ENCODE measurements at regions not wholly inside any gene's neighbourhood (a gene's known extent, or its start where the extent isn't known, plus 50 kb on each side); places are given as distances from the start of the nearest gene placed in this dataset.

GRCh38 chr1:29746076-29746665, 509.8 kb downstream of the PTPRU start:
- TF ChIP-seq GATA2 (IDR thresholded peaks at IDR 0.05; ENCODE audit: low read depth, low read length) (no peak), GATA3 (IDR thresholded peaks at IDR 0.05; ENCODE audit: low read depth, low read length) (no peak)

All from SH-SY5Y (cell line).